A549 (cell line): ENCODE measurements at regions not wholly inside any gene's neighbourhood (a gene's known extent, or its start where the extent isn't known, plus 50 kb on each side); places are given as distances from the start of the nearest gene placed in this dataset.

ENCODE experiments used
- ATAC-seq, 2 experiments: fragments of 200-7000 bp in 1 of 2; fragments of >200 bp in 1 of 2; cut with Nextera tagmentation in 1 of 2; cut with Tn5 transposase in 1 of 2; 3 replicates each; pipeline versions ENCODE4 v1.8.0 to v1.9.1; 2018 to 2020; ENCODE audit warnings: mild to moderate bottlenecking in 1 of 2, moderate library complexity in 1 of 2
- CTCF ChIA-PET: fragments of 300-600 bp; sonication (Branson Sonifier 250); formaldehyde crosslinking; extraction: SDS; loops from one replicate; lab custom pipeline; 2021; ENCODE audit warnings: antibody characterized with exemption, inconsistent platforms; lab: Yijun Ruan, JAX
- POLR2A ChIA-PET: fragments of 350-600 bp; formaldehyde crosslinking; extraction: SDS; loops from one replicate; lab custom pipeline; 2021; ENCODE audit warnings: antibody characterized with exemption, inconsistent platforms; lab: Yijun Ruan, JAX
- DNase-seq, 2 experiments: peaks; one replicate each; pipeline versions ENCODE4 v3.0.0 to v3.0.0-alpha.2; 2011 to 2016; ENCODE audit warnings: low read depth in 1 of 2, low spot score in 1 of 2
- FAIRE-seq: peaks from 2 replicates; lab custom pipeline; 2011; peaks lifted over from hg19 to GRCh38; lab: Jason Lieb, UNC
- H3K27ac ChIP-seq, 2 experiments: fragments of >200 bp; sonication (Bioruptor Twin); formaldehyde crosslinking; 3 replicates each; pipeline ENCODE4 v1.5.1; 2016 to 2017
- H3K4me1 ChIP-seq: fragments of >200 bp; sonication (Bioruptor Twin); formaldehyde crosslinking; 3 replicates; pipeline ENCODE4 v1.6.1; 2016
- H3K4me2 ChIP-seq: fragments of >200 bp; sonication (Bioruptor Twin); formaldehyde crosslinking; 3 replicates; pipeline ENCODE4 v1.6.1; 2016
- H3K4me3 ChIP-seq: fragments of >200 bp; sonication (Bioruptor Twin); formaldehyde crosslinking; 3 replicates; pipeline ENCODE4 v1.5.1; 2016
- H3K9me3 ChIP-seq: fragments of >200 bp; sonication (Bioruptor Twin); formaldehyde crosslinking; 3 replicates; pipeline ENCODE4 v1.6.1; 2016
- ATOH8 ChIP-seq: fragments of 250-450 bp; sonication (Bioruptor Pico); IDR thresholded peaks from 2 replicates; pipeline ENCODE4 v1.5.0; 2020; ENCODE audit warnings: low read depth, mild to moderate bottlenecking, moderate library complexity
- BHLHE40 ChIP-seq: IDR thresholded peaks from 2 replicates; pipeline ENCODE4 v1.6.1; 2012; ENCODE audit warnings: low read depth, low read length, inconsistent platforms
- CBX2 ChIP-seq: fragments of 200-600 bp; sonication (generic); IDR thresholded peaks from 2 replicates; pipeline ENCODE4 v1.6.1; 2016; ENCODE audit warnings: low read depth, mild to moderate bottlenecking, borderline replicate concordance
- CBX8 ChIP-seq: fragments of 200-600 bp; sonication (generic); IDR thresholded peaks from 2 replicates; pipeline ENCODE4 v1.6.1; 2016
- CEBPB ChIP-seq, 2 experiments: fragments of >200 bp in 1 of 2; sonication (Bioruptor Twin) in 1 of 2; formaldehyde crosslinking in 1 of 2; IDR thresholded peaks; 2 replicates each; pipeline ENCODE4 v1.6.1; 2012 to 2016
- EHF ChIP-seq: fragments of 250-450 bp; sonication (Bioruptor Pico); IDR thresholded peaks from 2 replicates; pipeline ENCODE4 v1.5.0; 2020; ENCODE audit warnings: mild to moderate bottlenecking
- EP300 ChIP-seq, 2 experiments: fragments of >200 bp; sonication (Bioruptor Twin); formaldehyde crosslinking; IDR thresholded peaks; 2 replicates in 1 of 2; 3 replicates in 1 of 2; pipeline ENCODE4 v1.6.1; 2016 to 2017
- ESRRA ChIP-seq: fragments of 150-350 bp; IDR thresholded peaks from 2 replicates; pipeline ENCODE4 v1.6.1; 2014; ENCODE audit warnings: mild to moderate bottlenecking, low read length, borderline replicate concordance
- FOSL2 ChIP-seq, 2 experiments: fragments of 450-650 bp in 1 of 2; fragments of >200 bp in 1 of 2; sonication (Bioruptor Twin) in 1 of 2; formaldehyde crosslinking; IDR thresholded peaks; 2 replicates each; pipeline versions ENCODE4 v1.5.0 to v1.6.1; 2016 to 2020; ENCODE audit warnings: mild to moderate bottlenecking in 1 of 2, moderate library complexity in 1 of 2
- FOXS1 ChIP-seq: fragments of 250-450 bp; sonication (Bioruptor Pico); IDR thresholded peaks from 2 replicates; pipeline ENCODE4 v1.5.0; 2020; ENCODE audit warnings: mild to moderate bottlenecking, moderate library complexity
- HES2 ChIP-seq: fragments of >200 bp; sonication (Bioruptor Twin); formaldehyde crosslinking; IDR thresholded peaks from 2 replicates; pipeline ENCODE4 v1.6.1; 2016
- HEYL ChIP-seq: fragments of 250-450 bp; sonication (Bioruptor Pico); IDR thresholded peaks from 2 replicates; pipeline ENCODE4 v1.8.0; 2021; ENCODE audit warnings: mild to moderate bottlenecking, moderate library complexity
- JUN ChIP-seq, 2 experiments: fragments of >200 bp; sonication (Bioruptor Twin); formaldehyde crosslinking; IDR thresholded peaks; 2 replicates in 1 of 2; 3 replicates in 1 of 2; pipeline ENCODE4 v1.6.1; 2016 to 2017
- KDM1A ChIP-seq: fragments of 200-600 bp; sonication (generic); IDR thresholded peaks from 2 replicates; pipeline ENCODE4 v1.6.1; 2016; ENCODE audit warnings: low read depth, mild to moderate bottlenecking
- KDM5A ChIP-seq: fragments of 200-600 bp; sonication (generic); IDR thresholded peaks from 2 replicates; pipeline ENCODE4 v1.6.1; 2016; ENCODE audit warnings: antibody characterized with exemption, mild to moderate bottlenecking
- NFE2L2 ChIP-seq: fragments of 150-350 bp; conservative IDR thresholded peaks from 2 replicates; pipeline ENCODE4 v1.6.1; 2014; ENCODE audit warnings: low read length
- POLR2A ChIP-seq: IDR thresholded peaks from 2 replicates; pipeline ENCODE4 v1.6.1; 2012; ENCODE audit warnings: mild to moderate bottlenecking, low read length
- POLR2AphosphoS2 ChIP-seq: conservative IDR thresholded peaks from 2 replicates; pipeline ENCODE4 v1.6.1; 2012; ENCODE audit warnings: low read length, improper control_type of control experiment, inconsistent platforms
- RARB ChIP-seq: fragments of 250-450 bp; sonication (Bioruptor Pico); IDR thresholded peaks from 2 replicates; pipeline ENCODE4 v1.8.0; 2021; ENCODE audit warnings: mild to moderate bottlenecking, moderate library complexity
- RCOR1 ChIP-seq: fragments of 150-350 bp; IDR thresholded peaks from 2 replicates; pipeline ENCODE4 v1.6.1; 2014; ENCODE audit warnings: antibody characterized with exemption, low read length, low read depth
- SMC3 ChIP-seq: fragments of >200 bp; sonication (Bioruptor Twin); formaldehyde crosslinking; IDR thresholded peaks from 3 replicates; pipeline ENCODE4 v1.6.1; 2018; ENCODE audit warnings: inconsistent platforms
- TFCP2L1 ChIP-seq: fragments of 250-450 bp; sonication (Bioruptor Pico); IDR thresholded peaks from 2 replicates; pipeline ENCODE4 v1.5.0; 2021; ENCODE audit warnings: mild to moderate bottlenecking
- TP53 ChIP-seq: fragments of 250-450 bp; sonication (Bioruptor Pico); IDR thresholded peaks from 2 replicates; pipeline ENCODE4 v1.5.0; 2021; ENCODE audit warnings: mild to moderate bottlenecking, moderate library complexity
- ZSCAN20 ChIP-seq: fragments of 250-450 bp; sonication (Bioruptor Pico); IDR thresholded peaks from 2 replicates; pipeline ENCODE4 v1.8.0; 2022; ENCODE audit warnings: mild to moderate bottlenecking, moderate library complexity
- WGBS: methylation state at CpG from one replicate; pipeline ENCODE4 v1.1.6; 2017; ENCODE audit errors: missing lambda C conversion rate; 5-methylcytosine and 5-hydroxymethylcytosine counted together
- TF ChIP-seq, protein P1 (sequence below): IDR thresholded peaks from 2 replicates; pipeline ENCODE4 v1.6.1; 2012
- TF ChIP-seq, protein P2 (sequence below): fragments of 150-350 bp; IDR thresholded peaks from 2 replicates; pipeline ENCODE4 v1.6.1; 2014; ENCODE audit warnings: low read depth, mild to moderate bottlenecking, low read length
- TF ChIP-seq, protein P3 (sequence below): fragments of 250-450 bp; sonication (Bioruptor Pico); IDR thresholded peaks from 2 replicates; pipeline ENCODE4 v1.5.0; 2021; ENCODE audit warnings: mild to moderate bottlenecking, moderate library complexity, borderline replicate concordance

DNA sequence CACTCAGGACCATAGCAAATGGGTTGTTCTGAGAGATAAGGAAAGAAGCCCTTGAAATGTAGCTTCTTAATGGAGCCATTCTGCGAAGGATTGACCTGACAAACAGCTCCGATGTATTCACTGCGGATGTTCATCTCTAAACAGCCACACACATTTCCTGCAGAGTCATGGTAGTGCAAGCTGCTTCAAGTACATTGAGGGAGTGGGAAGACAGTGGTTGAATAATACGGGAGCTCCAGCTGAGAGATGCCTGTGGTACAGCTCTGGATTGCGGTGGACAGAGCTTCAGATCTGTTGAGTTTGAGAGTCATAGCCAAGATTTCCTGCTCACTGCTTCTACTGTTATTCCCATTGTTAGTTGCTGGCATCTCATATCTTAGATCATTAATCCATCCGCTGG is 86.6 kb downstream of the ZBTB18 start:
- Histone ChIP-seq H3K4me3 (no peak overlapping the region), H3K27ac (no peak overlapping the region), H3K4me1 (no peaks in the 10 kb centered on the region), H3K9me3 (no peaks in the 10 kb centered on the region), H3K4me2 (no peak overlapping the region)
- TF ChIP-seq CBX8 (no peak), TFCP2L1 (CRISPR knock-in tag) (no peak), POLR2A (no peak), EHF (CRISPR knock-in tag) (no peak), ZSCAN20 (CRISPR knock-in tag) (no peak), POLR2AphosphoS2 (no peak), RCOR1 (no peak), SMC3 (no peak), FOSL2 (IDR thresholded peaks at IDR 0.05) (no peak), FOSL2 (CRISPR knock-in tag; IDR thresholded peaks at IDR 0.05) (no peak), CEBPB (IDR thresholded peaks at IDR 0.05) (no peak), KDM5A (no peak), BHLHE40 (no peak)
- TF ChIP-seq, protein P1, sequence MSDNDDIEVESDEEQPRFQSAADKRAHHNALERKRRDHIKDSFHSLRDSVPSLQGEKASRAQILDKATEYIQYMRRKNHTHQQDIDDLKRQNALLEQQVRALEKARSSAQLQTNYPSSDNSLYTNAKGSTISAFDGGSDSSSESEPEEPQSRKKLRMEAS: no peak
- WGBS: 77% methylated on average over 6 of the region's 6 CpGs
- FAIRE-seq: no peak
- ChIA-PET CTCF (no interaction called here), POLR2A (no interaction called here)
- ATAC-seq: no peak
- DNase-seq: no peak

DNA sequence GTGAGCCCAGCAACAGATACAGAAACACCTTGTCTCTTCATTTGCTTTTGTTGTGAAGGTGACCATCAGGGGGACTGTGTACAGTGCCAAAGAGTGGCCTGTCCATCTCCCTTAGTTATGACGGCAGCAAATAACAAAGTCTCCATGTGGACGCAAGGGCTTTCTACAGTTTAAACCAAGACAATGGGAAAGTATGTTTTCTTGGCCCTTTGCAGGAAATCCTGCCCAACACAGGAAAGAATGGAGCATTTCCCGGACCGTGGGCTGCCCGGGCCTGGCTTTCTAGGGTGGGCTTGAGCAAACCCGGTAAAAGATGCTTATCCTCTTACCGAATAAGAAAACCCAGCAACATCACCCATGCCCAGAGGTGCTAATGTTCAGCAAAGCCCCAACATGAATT is 87.3 kb downstream of the ZBTB18 start:
- no peak overlapping the region for H3K27ac ChIP-seq
- ATAC-seq (no peak), DNase-seq (no peak), FAIRE-seq (no peak)
- 83% methylated on average over 7 of the region's 7 CpGs for WGBS
- TF ChIP-seq ATOH8 (CRISPR knock-in tag) (no peak), POLR2A (no peak), TP53 (CRISPR knock-in tag) (no peak), RARB (no peak), BHLHE40 (no peak), CBX2 (no peak)
- TF ChIP-seq, protein P2, sequence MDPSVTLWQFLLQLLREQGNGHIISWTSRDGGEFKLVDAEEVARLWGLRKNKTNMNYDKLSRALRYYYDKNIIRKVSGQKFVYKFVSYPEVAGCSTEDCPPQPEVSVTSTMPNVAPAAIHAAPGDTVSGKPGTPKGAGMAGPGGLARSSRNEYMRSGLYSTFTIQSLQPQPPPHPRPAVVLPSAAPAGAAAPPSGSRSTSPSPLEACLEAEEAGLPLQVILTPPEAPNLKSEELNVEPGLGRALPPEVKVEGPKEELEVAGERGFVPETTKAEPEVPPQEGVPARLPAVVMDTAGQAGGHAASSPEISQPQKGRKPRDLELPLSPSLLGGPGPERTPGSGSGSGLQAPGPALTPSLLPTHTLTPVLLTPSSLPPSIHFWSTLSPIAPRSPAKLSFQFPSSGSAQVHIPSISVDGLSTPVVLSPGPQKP: no peak
- TF ChIP-seq, protein P3, sequence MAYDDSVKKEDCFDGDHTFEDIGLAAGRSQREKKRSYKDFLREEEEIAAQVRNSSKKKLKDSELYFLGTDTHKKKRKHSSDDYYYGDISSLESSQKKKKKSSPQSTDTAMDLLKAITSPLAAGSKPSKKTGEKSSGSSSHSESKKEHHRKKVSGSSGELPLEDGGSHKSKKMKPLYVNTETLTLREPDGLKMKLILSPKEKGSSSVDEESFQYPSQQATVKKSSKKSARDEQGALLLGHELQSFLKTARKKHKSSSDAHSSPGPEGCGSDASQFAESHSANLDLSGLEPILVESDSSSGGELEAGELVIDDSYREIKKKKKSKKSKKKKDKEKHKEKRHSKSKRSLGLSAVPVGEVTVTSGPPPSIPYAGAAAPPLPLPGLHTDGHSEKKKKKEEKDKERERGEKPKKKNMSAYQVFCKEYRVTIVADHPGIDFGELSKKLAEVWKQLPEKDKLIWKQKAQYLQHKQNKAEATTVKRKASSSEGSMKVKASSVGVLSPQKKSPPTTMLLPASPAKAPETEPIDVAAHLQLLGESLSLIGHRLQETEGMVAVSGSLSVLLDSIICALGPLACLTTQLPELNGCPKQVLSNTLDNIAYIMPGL (CRISPR knock-in tag): no peak
- ChIA-PET CTCF (no interaction called here), POLR2A (no interaction called here)
- H3K4me1 ChIP-seq: no peaks in the 10 kb centered on the region
- H3K9me3 ChIP-seq: no peaks in the 10 kb centered on the region
- H3K4me3 ChIP-seq: no peak overlapping the region
- H3K4me2 ChIP-seq: no peak overlapping the region

DNA sequence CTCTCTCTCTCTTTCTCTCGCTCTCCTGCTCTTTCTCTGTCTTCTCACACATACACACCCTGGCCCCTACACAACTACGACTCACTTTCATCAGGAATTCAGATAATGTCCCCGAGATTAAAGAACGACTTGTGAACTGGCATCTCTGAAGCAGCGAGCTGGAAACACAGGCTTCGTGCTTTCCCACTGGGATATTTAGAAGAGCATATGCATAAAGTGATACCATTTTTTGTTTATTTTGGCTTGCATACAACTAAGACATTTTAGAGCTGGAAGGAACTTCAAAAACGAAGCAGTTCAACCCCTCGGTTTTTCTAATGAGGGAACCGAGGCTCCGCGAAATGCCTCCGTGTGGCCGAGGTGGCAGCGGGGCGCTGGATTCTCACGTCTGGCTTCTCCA is 88.6 kb downstream of the ZBTB18 start:
- ChIA-PET CTCF (no interaction called here), POLR2A (no interaction called here)
- Histone ChIP-seq H3K4me2 (no peak overlapping the region), H3K4me1 (no peaks in the 10 kb centered on the region), H3K4me3 (no peak overlapping the region), H3K9me3 (no peaks in the 10 kb centered on the region), H3K27ac (no peak overlapping the region)
- ATAC-seq (no peak), DNase-seq (no peak), FAIRE-seq (no peak)
- TF ChIP-seq NFE2L2: no peak
- TF ChIP-seq POLR2A: no peak
- no peak for TF ChIP-seq FOXS1 (CRISPR knock-in tag)
- no peak for TF ChIP-seq HES2
- no peak for TF ChIP-seq HEYL (CRISPR knock-in tag)
- no peak for TF ChIP-seq POLR2AphosphoS2
- TF ChIP-seq KDM1A: no peak
- no peak for TF ChIP-seq CBX2
- TF ChIP-seq JUN (IDR thresholded peaks at IDR 0.05): no peak
- TF ChIP-seq EP300 (IDR thresholded peaks at IDR 0.05): no peak
- TF ChIP-seq ESRRA: no peak
- WGBS: 80% methylated on average over 16 of the region's 16 CpGs
